K562 (cell line): ENCODE measurements at regions not wholly inside any gene's neighbourhood (a gene's known extent, or its start where the extent isn't known, plus 50 kb on each side); places are given as distances from the start of the nearest gene placed in this dataset.

ENCODE experiments used
- E2F3 ChIP-seq: fragments of 250-450 bp; sonication (Bioruptor Pico); IDR thresholded peaks from 2 replicates; pipeline ENCODE4 v1.4.0; 2020; ENCODE audit warnings: mild to moderate bottlenecking
- FIP1L1 ChIP-seq: fragments of 200-400 bp; formaldehyde crosslinking; IDR thresholded peaks from 2 replicates; pipeline ENCODE4 v1.6.1; 2018; ENCODE audit warnings: mild to moderate bottlenecking, low read depth, low read length; ENCODE audit not compliant: poor library complexity, severe bottlenecking
- KLF13 ChIP-seq: fragments of 450-650 bp; IDR thresholded peaks from 2 replicates; pipeline ENCODE4 v1.6.1; 2016; ENCODE audit warnings: missing genetic modification characterization, low read depth, mild to moderate bottlenecking, missing compliant biosample characterization, moderate library complexity, borderline replicate concordance
- NELFE ChIP-seq: IDR thresholded peaks from 2 replicates; pipeline ENCODE4 v1.6.1; 2011; ENCODE audit warnings: mild to moderate bottlenecking; ENCODE audit not compliant: insufficient read depth, insufficient read length
- RB1 ChIP-seq: fragments of 450-650 bp; IDR thresholded peaks from 2 replicates; pipeline ENCODE4 v1.6.1; 2017; ENCODE audit warnings: low read depth, mild to moderate bottlenecking
- TF ChIP-seq, protein P1 (sequence below), 2 experiments: fragments of 450-650 bp; IDR thresholded peaks; 2 replicates each; pipeline ENCODE4 v1.6.1; 2016; ENCODE audit warnings: mild to moderate bottlenecking in 2 of 2, borderline replicate concordance in 1 of 2, low read depth in 1 of 2, moderate library complexity in 1 of 2

GRCh38 chr1:56084246-56084645 lies 495.1 kb downstream of the PLPP3 start (continued):
- TF ChIP-seq, protein P1, sequence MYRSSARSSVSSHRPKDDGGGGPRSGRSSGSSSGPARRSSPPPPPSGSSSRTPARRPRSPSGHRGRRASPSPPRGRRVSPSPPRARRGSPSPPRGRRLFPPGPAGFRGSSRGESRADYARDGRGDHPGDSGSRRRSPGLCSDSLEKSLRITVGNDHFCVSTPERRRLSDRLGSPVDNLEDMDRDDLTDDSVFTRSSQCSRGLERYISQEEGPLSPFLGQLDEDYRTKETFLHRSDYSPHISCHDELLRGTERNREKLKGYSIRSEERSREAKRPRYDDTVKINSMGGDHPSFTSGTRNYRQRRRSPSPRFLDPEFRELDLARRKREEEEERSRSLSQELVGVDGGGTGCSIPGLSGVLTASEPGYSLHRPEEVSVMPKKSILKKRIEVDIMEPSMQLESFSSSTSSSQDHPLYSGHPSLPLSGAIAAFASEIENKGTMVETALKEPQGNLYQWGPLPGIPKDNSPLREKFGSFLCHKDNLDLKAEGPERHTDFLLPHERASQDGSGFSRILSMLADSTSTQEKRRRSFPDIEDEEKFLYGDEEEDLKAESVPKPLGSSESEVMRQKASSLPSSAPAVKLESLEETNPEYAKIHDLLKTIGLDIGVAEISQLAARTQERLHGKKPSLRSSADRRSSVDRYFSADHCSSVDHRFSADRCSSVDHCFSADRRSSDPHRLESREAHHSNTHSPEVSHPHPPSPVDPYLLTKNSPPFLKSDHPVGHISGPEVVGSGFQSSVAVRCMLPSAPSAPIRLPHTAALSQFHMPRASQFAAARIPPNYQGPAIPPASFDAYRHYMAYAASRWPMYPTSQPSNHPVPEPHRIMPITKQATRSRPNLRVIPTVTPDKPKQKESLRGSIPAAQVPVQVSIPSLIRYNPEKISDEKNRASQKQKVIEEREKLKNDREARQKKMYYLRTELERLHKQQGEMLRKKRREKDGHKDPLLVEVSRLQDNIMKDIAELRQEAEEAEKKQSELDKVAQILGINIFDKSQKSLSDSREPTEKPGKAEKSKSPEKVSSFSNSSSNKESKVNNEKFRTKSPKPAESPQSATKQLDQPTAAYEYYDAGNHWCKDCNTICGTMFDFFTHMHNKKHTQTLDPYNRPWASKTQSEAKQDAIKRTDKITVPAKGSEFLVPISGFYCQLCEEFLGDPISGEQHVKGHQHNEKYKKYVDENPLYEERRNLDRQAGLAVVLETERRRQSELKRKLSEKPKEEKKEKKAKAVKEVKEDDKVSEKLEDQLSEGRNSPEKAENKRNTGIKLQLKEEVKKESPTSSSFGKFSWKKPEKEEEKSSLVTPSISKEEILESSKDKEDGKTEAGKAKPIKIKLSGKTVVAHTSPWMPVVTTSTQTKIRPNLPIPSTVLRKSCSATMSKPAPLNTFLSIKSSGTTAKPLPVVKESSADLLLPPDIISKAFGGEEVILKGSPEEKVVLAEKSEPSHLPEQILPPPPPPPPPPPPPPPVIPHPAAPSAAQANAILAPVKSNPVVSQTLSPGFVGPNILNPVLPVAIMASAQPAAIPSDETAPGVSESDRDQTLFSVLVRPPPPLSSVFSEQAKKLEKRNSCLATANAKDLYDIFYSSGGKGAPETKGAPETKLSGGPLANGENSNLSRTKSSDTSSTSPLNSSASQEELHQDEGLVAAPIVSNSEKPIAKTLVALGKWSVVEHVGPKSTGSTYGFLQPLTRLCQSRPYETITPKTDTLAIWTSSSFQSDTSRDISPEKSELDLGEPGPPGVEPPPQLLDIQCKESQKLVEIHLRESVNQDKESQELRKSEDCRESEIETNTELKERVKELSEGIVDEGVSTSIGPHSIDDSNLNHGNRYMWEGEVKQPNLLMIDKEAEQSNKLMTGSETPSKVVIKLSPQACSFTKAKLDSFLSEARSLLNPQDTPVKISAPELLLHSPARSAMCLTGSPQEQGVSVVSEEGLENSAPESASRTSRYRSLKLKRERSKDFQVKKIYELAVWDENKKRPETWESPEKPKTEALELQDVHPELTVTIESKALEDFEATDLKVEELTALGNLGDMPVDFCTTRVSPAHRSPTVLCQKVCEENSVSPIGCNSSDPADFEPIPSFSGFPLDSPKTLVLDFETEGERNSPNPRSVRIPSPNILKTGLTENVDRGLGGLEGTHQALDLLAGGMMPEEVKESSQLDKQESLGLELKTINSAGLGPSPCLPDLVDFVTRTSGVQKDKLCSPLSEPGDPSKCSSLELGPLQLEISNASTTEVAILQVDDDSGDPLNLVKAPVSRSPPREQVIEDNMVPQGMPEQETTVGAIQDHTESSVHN (IDR thresholded peaks at IDR 0.05; ENCODE audit: borderline replicate concordance in 1 of 2, low read depth in 1 of 2), result no peak
- TF ChIP-seq NELFE (no peak), KLF13 (tag) (no peak), RB1 (no peak), FIP1L1 (no peak), E2F3 (CRISPR knock-in tag) (no peak)
